Coronary artery (tissue), 2 donors: ENCODE measurements at regions not wholly inside any gene's neighbourhood (a gene's known extent, or its start where the extent isn't known, plus 50 kb on each side); places are given as distances from the start of the nearest gene placed in this dataset.
"Not testable (repeated sequence)": the region's sequence is repeated elsewhere in the genome, so short reads cannot be mapped to it uniquely, and the experiment has no call there.

Source experiments
- DNase-seq: peaks from one replicate; pipeline ENCODE4 v3.0.0-alpha.2; 2017; ENCODE audit warnings: low spot score
- H3K27ac ChIP-seq, 2 donors: fragments of 200-600 bp; sonication (generic); one replicate each; pipeline ENCODE4 v1.5.1; 2016 to 2019
- H3K4me3 ChIP-seq: fragments of 200-600 bp; sonication (generic); 2 replicates; pipeline ENCODE4 v1.5.1; 2016; ENCODE audit warnings: mild to moderate bottlenecking, moderate library complexity
- CTCF ChIP-seq: fragments of 200-600 bp; sonication (generic); IDR thresholded peaks from one replicate; pipeline ENCODE4 v1.5.1; 2019; ENCODE audit warnings: antibody characterized with exemption

- Histone ChIP-seq H3K27ac (no peak overlapping the region), H3K4me3 (no peak overlapping the region)
- DNase-seq, result no peak
- TF ChIP-seq CTCF, result no peak
Observed at GRCh38 chr13:86585835-86586234, 786.6 kb upstream of the SLITRK6 start.

GRCh38 chr13:86591862-86592261 lies 792.6 kb upstream of the SLITRK6 start:
- Histone ChIP-seq H3K27ac (no peak overlapping the region), H3K4me3 (no peak overlapping the region)
- no peak for TF ChIP-seq CTCF
- DNase-seq, result no peak

GRCh38 chr13:86601351-86601750 lies 802.1 kb upstream of the SLITRK6 start:
- Histone ChIP-seq H3K27ac (no peak overlapping the region), H3K4me3 (no peak overlapping the region)
- TF ChIP-seq CTCF, result no peak
- DNase-seq, result no peak

- no peak overlapping the region for H3K4me3 ChIP-seq
- TF ChIP-seq CTCF, result no peak
- no peak overlapping the region for H3K27ac ChIP-seq
- DNase-seq, result no peak
Observed at GRCh38 chr13:86606264-86606663, 807.0 kb upstream of the SLITRK6 start.

- no peak for DNase-seq
- no peak overlapping the region for H3K4me3 ChIP-seq
- no peak for TF ChIP-seq CTCF
Observed at GRCh38 chr13:86608701-86609100, 809.5 kb upstream of the SLITRK6 start.

GRCh38 chr13:86633346-86633745 lies 834.1 kb upstream of the SLITRK6 start:
- TF ChIP-seq CTCF, result no peak
- no peak for DNase-seq
- Histone ChIP-seq H3K4me3 (no peak overlapping the region), H3K27ac (no peak overlapping the region)

More at GRCh38 chr13:86608701-86609100, 809.5 kb upstream of the SLITRK6 start:
- no peak overlapping the region for H3K27ac ChIP-seq

GRCh38 chr13:86651171-86651570 lies 852.0 kb upstream of the SLITRK6 start:
- DNase-seq, H3K4me3 ChIP-seq, H3K27ac ChIP-seq: not testable (repeated sequence)

GRCh38 chr13:86653009-86653408 lies 853.8 kb upstream of the SLITRK6 start:
- H3K27ac ChIP-seq, result no peak overlapping the region
- TF ChIP-seq CTCF, result no peak
- no peak for DNase-seq
- no peak overlapping the region for H3K4me3 ChIP-seq
